H1 (cell line): ENCODE measurements at regions not wholly inside any gene's neighbourhood (a gene's known extent, or its start where the extent isn't known, plus 50 kb on each side); places are given as distances from the start of the nearest gene placed in this dataset.

Source experiments
- CTCF ChIA-PET: fragments of 300-600 bp; sonication (Branson Sonifier 250); formaldehyde crosslinking; loops from one replicate; lab custom pipeline; 2021; ENCODE audit not compliant: partially characterized antibody; lab: Charles Lee
- POLR2A ChIA-PET: fragments of 300-600 bp; sonication (Branson Sonifier 250); formaldehyde crosslinking; loops from one replicate; lab custom pipeline; 2021; ENCODE audit warnings: inconsistent platforms; ENCODE audit not compliant: partially characterized antibody; lab: Charles Lee
- DNase-seq, 2 experiments: peaks; one replicate each; pipeline versions ENCODE4 v3.0.0 to v3.0.0-alpha.2; 2010 to 2022; ENCODE audit warnings: low spot score in 2 of 2, low read depth in 1 of 2, mixed read lengths in 1 of 2
- FAIRE-seq: peaks from 2 replicates; lab custom pipeline; 2011; peaks lifted over from hg19 to GRCh38; lab: Jason Lieb, UNC
- H2AFZ ChIP-seq: 2 replicates; pipeline ENCODE4 v1.8.1; 2012; ENCODE audit warnings: low read length, inconsistent platforms
- H2AK5ac ChIP-seq: 2 replicates; pipeline ENCODE4 v1.6.1; 2013; ENCODE audit warnings: low read depth, low read length
- H2BK120ac ChIP-seq: replicated peaks from 2 replicates; pipeline ENCODE3; 2013; ENCODE audit warnings: low read depth, low read length, inconsistent platforms
- H2BK12ac ChIP-seq: 2 replicates; pipeline ENCODE4 v1.6.1; 2013; ENCODE audit warnings: low read depth, low read length
- H2BK15ac ChIP-seq: 2 replicates; pipeline ENCODE4 v1.6.1; 2013; ENCODE audit warnings: low read length
- H2BK20ac ChIP-seq: 2 replicates; pipeline ENCODE4 v1.6.1; 2013; ENCODE audit warnings: low read length
- H2BK5ac ChIP-seq: 2 replicates; pipeline ENCODE4 v1.6.1; 2013; ENCODE audit warnings: low read depth, low read length
- H3K14ac ChIP-seq: 2 replicates; pipeline ENCODE4 v1.6.1; 2013; ENCODE audit warnings: inconsistent platforms; ENCODE audit not compliant: insufficient read length
- H3K18ac ChIP-seq: 2 replicates; pipeline ENCODE4 v1.6.1; 2013; ENCODE audit warnings: low read length; ENCODE audit errors: extremely low read depth
- H3K23ac ChIP-seq: 2 replicates; pipeline ENCODE4 v1.6.1; 2013; ENCODE audit warnings: inconsistent platforms; ENCODE audit not compliant: insufficient read length
- H3K23me2 ChIP-seq: 2 replicates; pipeline ENCODE4 v1.6.1; 2013; ENCODE audit warnings: low read depth, low read length
- H3K27ac ChIP-seq: 2 replicates; pipeline ENCODE4 v1.6.1; 2011; ENCODE audit warnings: low read depth, low read length, inconsistent platforms
- H3K27me3 ChIP-seq, 4 experiments: replicated peaks in 1 of 4; 1 replicate in 1 of 4; 2 replicates in 3 of 4; pipeline versions ENCODE4 v1.6.1 to v1.8.1; 2011 to 2013; ENCODE audit warnings: low read length in 3 of 4, mild to moderate bottlenecking in 3 of 4, inconsistent platforms in 2 of 4, mixed read lengths in 2 of 4, moderate library complexity in 1 of 4; ENCODE audit not compliant: control insufficient read depth in 3 of 4, insufficient read depth in 3 of 4; ENCODE audit errors: extremely low read depth in 1 of 4
- H3K36me3 ChIP-seq, 4 experiments: 2 replicates each; pipeline versions ENCODE4 v1.6.1 to v1.8.1; 2011 to 2013; ENCODE audit warnings: mild to moderate bottlenecking in 4 of 4, low read length in 3 of 4, moderate library complexity in 2 of 4, control low read depth in 1 of 4, inconsistent platforms in 1 of 4; ENCODE audit not compliant: insufficient read depth in 4 of 4, control insufficient read depth in 2 of 4
- H3K4ac ChIP-seq: replicated peaks from 2 replicates; pipeline ENCODE3; 2013; ENCODE audit warnings: low read length, low read depth, mixed read lengths, inconsistent platforms; ENCODE audit not compliant: insufficient read length
- H3K4me1 ChIP-seq, 4 experiments: replicated peaks in 1 of 4; 1 replicate in 1 of 4; 2 replicates in 3 of 4; pipeline versions ENCODE4 v1.6.1 to v1.8.1; 2011 to 2013; ENCODE audit warnings: low read length in 3 of 4, inconsistent platforms in 2 of 4, mixed read lengths in 1 of 4; ENCODE audit not compliant: insufficient read depth in 4 of 4, control insufficient read depth in 3 of 4
- H3K4me2 ChIP-seq, 2 experiments: 2 replicates each; pipeline versions ENCODE4 v1.6.1 to v1.8.1; 2011 to 2013; ENCODE audit warnings: low read depth in 2 of 2, low read length in 2 of 2, control low read depth in 1 of 2, inconsistent platforms in 1 of 2, mild to moderate bottlenecking in 1 of 2; ENCODE audit not compliant: insufficient read depth in 1 of 2
- H3K4me3 ChIP-seq, 4 experiments: fragments of 200-600, 300-600 bp in 1 of 4; sonication (generic), shearing (Covaris generic), sonication (Bioruptor Twin) in 1 of 4; 2 replicates each; pipeline versions ENCODE4 v1.5.1 to v1.8.1; 2011 to 2016; ENCODE audit warnings: low read length in 4 of 4, low read depth in 3 of 4, control low read depth in 2 of 4, inconsistent platforms in 2 of 4, mild to moderate bottlenecking in 2 of 4, mixed read lengths in 1 of 4, moderate library complexity in 1 of 4; ENCODE audit not compliant: insufficient read depth in 2 of 4; ENCODE audit errors: extremely low read depth in 1 of 4
- H3K56ac ChIP-seq: replicated peaks from 2 replicates; pipeline ENCODE3; 2013; ENCODE audit warnings: low read depth, mild to moderate bottlenecking, mixed read lengths, low read length, inconsistent platforms; ENCODE audit not compliant: insufficient read length
- H3K79me1 ChIP-seq: 2 replicates; pipeline ENCODE4 v1.6.1; 2013; ENCODE audit warnings: low read depth, low read length, control low read depth
- H3K79me2 ChIP-seq, 2 experiments: 2 replicates each; pipeline versions ENCODE4 v1.6.1 to v1.8.1; 2012 to 2013; ENCODE audit warnings: low read length in 2 of 2, mild to moderate bottlenecking in 2 of 2, inconsistent platforms in 1 of 2; ENCODE audit not compliant: insufficient read depth in 2 of 2, control insufficient read depth in 1 of 2
- H3K9ac ChIP-seq, 4 experiments: replicated peaks in 1 of 4; 1 replicate in 1 of 4; 2 replicates in 3 of 4; pipeline versions ENCODE4 v1.6.1 to v1.8.1; 2011 to 2013; ENCODE audit warnings: low read depth in 3 of 4, low read length in 3 of 4, control low read depth in 2 of 4, mild to moderate bottlenecking in 2 of 4, moderate library complexity in 2 of 4, inconsistent platforms in 1 of 4; ENCODE audit errors: extremely low read depth in 1 of 4
- H3K9me3 ChIP-seq, 2 experiments: 2 replicates each; pipeline versions ENCODE4 v1.6.1 to v1.8.1; 2012 to 2013; ENCODE audit warnings: mild to moderate bottlenecking in 2 of 2, moderate library complexity in 2 of 2, control low read depth in 1 of 2, inconsistent platforms in 1 of 2, low read depth in 1 of 2, low read length in 1 of 2, mixed read lengths in 1 of 2; ENCODE audit not compliant: insufficient read depth in 2 of 2
- H4K20me1 ChIP-seq, 2 experiments: replicated peaks in 1 of 2; 2 replicates each; pipeline versions ENCODE3 to v1.8.1; 2011 to 2013; ENCODE audit warnings: inconsistent platforms in 2 of 2, low read length in 2 of 2, mild to moderate bottlenecking in 1 of 2; ENCODE audit not compliant: insufficient read depth in 2 of 2, control insufficient read depth in 1 of 2
- H4K5ac ChIP-seq: 2 replicates; pipeline ENCODE4 v1.6.1; 2013; ENCODE audit warnings: low read length, low read depth, mixed read lengths, inconsistent platforms; ENCODE audit not compliant: insufficient read length
- H4K8ac ChIP-seq: 2 replicates; pipeline ENCODE4 v1.8.0; 2013; ENCODE audit warnings: mild to moderate bottlenecking, moderate library complexity, low read length, inconsistent platforms; ENCODE audit not compliant: insufficient read depth; ENCODE audit errors: extremely low read depth
- H4K91ac ChIP-seq: replicated peaks from 2 replicates; pipeline ENCODE3; 2013; ENCODE audit warnings: low read length, mixed read lengths, inconsistent platforms; ENCODE audit not compliant: insufficient read length
- CTBP2 ChIP-seq: IDR thresholded peaks from 2 replicates; pipeline ENCODE4 v1.7.0; 2011; ENCODE audit warnings: borderline replicate concordance, mild to moderate bottlenecking, moderate library complexity, mixed read lengths, low read length; ENCODE audit not compliant: insufficient read depth, insufficient read length
- E2F6 ChIP-seq: IDR thresholded peaks from 2 replicates; pipeline ENCODE4 v1.6.1; 2012; ENCODE audit warnings: inconsistent platforms
- TAF7 ChIP-seq: optimal IDR thresholded peaks from 2 replicates; pipeline ENCODE3; 2011; ENCODE audit warnings: low read depth, mild to moderate bottlenecking, inconsistent platforms, low read length, moderate library complexity, borderline replicate concordance
- WGBS, 2 experiments: shearing (Covaris generic) in 1 of 2; methylation state at CpG; one replicate each; pipeline versions ENCODE4 v1.1.6 to v1.1.7; 2013 to 2015; ENCODE audit warnings: low lambda C conversion rate in 2 of 2, mixed read lengths in 2 of 2, inconsistent platforms in 1 of 2, low coverage in 1 of 2, missing lambda C conversion rate in 1 of 2; ENCODE audit not compliant: insufficient replicate concordance in 2 of 2, insufficient coverage in 1 of 2, insufficient read length in 1 of 2; ENCODE audit errors: extremely low coverage in 1 of 2, missing lambda C conversion rate in 1 of 2; 5-methylcytosine and 5-hydroxymethylcytosine counted together
- TF ChIP-seq, protein P1 (sequence below): IDR thresholded peaks from 2 replicates; pipeline ENCODE4 v1.6.1; 2012; ENCODE audit warnings: low read length, inconsistent platforms

GRCh38 chr6:101230866-101231265, 162.6 kb upstream of the GRIK2 start:
- Histone ChIP-seq H3K4me3 (no peak overlapping the region), H3K79me1 (no peaks in the 10 kb centered on the region), H3K4ac (no peak overlapping the region), H3K79me2 (no peaks in the 10 kb centered on the region), H2BK5ac (no peak overlapping the region), H3K27ac (no peak overlapping the region), H4K91ac (no peak overlapping the region), H3K23ac (no peak overlapping the region), H3K36me3 (no peaks in the 10 kb centered on the region), H2BK20ac (no peak overlapping the region), H4K20me1 (no peaks in the 10 kb centered on the region), H2BK12ac (no peak overlapping the region), H3K27me3 (no peaks in the 10 kb centered on the region), H2BK15ac (no peak overlapping the region), H3K4me1 (peaks cover 0 to 8% (median 3%) of the 10 kb centered on the region in 4 experiments; a peak in 4 of 7 replicates), H3K23me2 (no peaks in the 10 kb centered on the region), H3K14ac (no peak overlapping the region), H2BK120ac (no peak overlapping the region), H3K56ac (no peak overlapping the region), H2AFZ (no peak overlapping the region), H3K9ac (no peak overlapping the region), H2AK5ac (no peak overlapping the region), H3K18ac (no peak overlapping the region), H4K8ac (no peak overlapping the region), H3K4me2 (no peak overlapping the region), H4K5ac (no peak overlapping the region), H3K9me3 (no peaks in the 10 kb centered on the region)
- FAIRE-seq (no peak), DNase-seq (no peak)
- ChIA-PET CTCF (no interaction called here), POLR2A (no interaction called here)
- 97% methylated on average over 5 of the region's 5 CpGs; no CpG with 5 or more reads in 1 of the 2 experiments for WGBS, 2 experiments
- no peak for TF ChIP-seq TAF7
- TF ChIP-seq, protein P1, sequence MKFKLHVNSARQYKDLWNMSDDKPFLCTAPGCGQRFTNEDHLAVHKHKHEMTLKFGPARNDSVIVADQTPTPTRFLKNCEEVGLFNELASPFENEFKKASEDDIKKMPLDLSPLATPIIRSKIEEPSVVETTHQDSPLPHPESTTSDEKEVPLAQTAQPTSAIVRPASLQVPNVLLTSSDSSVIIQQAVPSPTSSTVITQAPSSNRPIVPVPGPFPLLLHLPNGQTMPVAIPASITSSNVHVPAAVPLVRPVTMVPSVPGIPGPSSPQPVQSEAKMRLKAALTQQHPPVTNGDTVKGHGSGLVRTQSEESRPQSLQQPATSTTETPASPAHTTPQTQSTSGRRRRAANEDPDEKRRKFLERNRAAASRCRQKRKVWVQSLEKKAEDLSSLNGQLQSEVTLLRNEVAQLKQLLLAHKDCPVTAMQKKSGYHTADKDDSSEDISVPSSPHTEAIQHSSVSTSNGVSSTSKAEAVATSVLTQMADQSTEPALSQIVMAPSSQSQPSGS: no peak
- no peak for TF ChIP-seq E2F6
- TF ChIP-seq CTBP2: no peak
